ENCODE measurements at regions not wholly inside any gene's neighbourhood (a gene's known extent, or its start where the extent isn't known, plus 50 kb on each side); places are given as distances from the start of the nearest gene placed in this dataset.

- TF ChIP-seq EZH2phosphoT487 (IDR thresholded peaks at IDR 0.05; ENCODE audit: insufficient read depth, low read depth) (no peak), EZH2 (IDR thresholded peaks at IDR 0.05; ENCODE audit: insufficient read depth, poor library complexity, severe bottlenecking) (no peak)
Observed at GRCh38 chr21:16460936-16461335, 731.2 kb downstream of the USP25 start.

Measured in GM23248 (cell line).